ENCODE measurements at regions not wholly inside any gene's neighbourhood (a gene's known extent, or its start where the extent isn't known, plus 50 kb on each side); places are given as distances from the start of the nearest gene placed in this dataset.

DNA sequence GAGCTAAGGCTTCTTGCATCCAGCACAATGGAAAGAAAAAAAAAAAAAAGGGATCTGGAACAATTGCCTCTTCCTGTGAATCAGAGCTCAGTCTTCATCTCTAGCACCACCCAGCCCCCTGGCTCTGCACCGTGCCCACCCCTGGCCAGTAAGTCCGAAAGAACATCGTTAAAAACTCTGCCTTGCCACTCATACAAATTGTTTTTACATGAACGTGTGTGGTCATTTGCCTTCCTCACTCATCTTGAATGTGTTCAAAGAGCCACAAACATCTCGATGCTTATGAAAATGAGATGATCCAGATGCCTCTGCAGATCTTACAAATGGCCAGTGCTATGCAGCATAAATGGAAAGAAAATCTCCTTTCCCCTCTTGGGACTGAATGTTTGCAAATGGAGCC, 400.0 kb upstream of the PPP2R3A start:
- Histone ChIP-seq H3K14ac (replicated peaks; ENCODE audit: low read depth, low read length) (no peak overlapping the region), H3K9ac (ENCODE audit: low read depth, low read length) (no peak overlapping the region), H3K27ac (ENCODE audit: insufficient read depth, low read length) (no peak overlapping the region), H4K20me1 (ENCODE audit: insufficient read depth, low read length) (no peaks in the 10 kb centered on the region), H3K9me3 (ENCODE audit: control insufficient read depth, insufficient read depth, low read length) (no peaks in the 10 kb centered on the region; the same call in 1 of the 2 replicates), H3K9me1 (ENCODE audit: insufficient read depth, low read length) (no peaks in the 10 kb centered on the region), H3K18ac (ENCODE audit: low read depth, low read length) (no peak overlapping the region), H4K8ac (ENCODE audit: low read depth in 2 of 2, low read length in 2 of 2) (no peak overlapping the region), H2BK120ac (ENCODE audit: low read depth, low read length) (no peak overlapping the region), H2BK20ac (ENCODE audit: low read depth, low read length) (no peak overlapping the region), H3K4ac (ENCODE audit: low read depth, low read length) (no peak overlapping the region), H2AK5ac (ENCODE audit: low read depth, low read length) (no peak overlapping the region), H3K56ac (ENCODE audit: extremely low read depth, insufficient read depth, low read length) (no peak overlapping the region), H4K5ac (ENCODE audit: low read depth, low read length) (no peak overlapping the region), H2AK9ac (replicated peaks; ENCODE audit: low read depth, low read length, poor library complexity) (no peak overlapping the region), H3K4me2 (ENCODE audit: low read depth, low read length) (no peak overlapping the region), H3K23ac (ENCODE audit: low read depth, low read length) (no peak overlapping the region), H3K79me1 (ENCODE audit: low read depth in 1 of 2, low read length in 2 of 2) (no peaks in the 10 kb centered on the region), H2BK15ac (ENCODE audit: low read depth, low read length) (no peak overlapping the region), H2AFZ (replicated peaks; ENCODE audit: low read length, poor library complexity) (no peak overlapping the region), H3K36me3 (ENCODE audit: control insufficient read depth, insufficient read depth, low read length) (no peaks in the 10 kb centered on the region), H3K4me1 (ENCODE audit: control insufficient read depth, insufficient read depth, low read length) (no peaks in the 10 kb centered on the region), H3K4me3 (ENCODE audit: insufficient read depth, low read depth, low read length) (no peak overlapping the region), H4K91ac (ENCODE audit: insufficient read depth, low read depth, low read length) (no peak overlapping the region), H3K27me3 (ENCODE audit: control insufficient read depth, insufficient read depth, low read length) (no peaks in the 10 kb centered on the region), H2BK5ac (ENCODE audit: low read depth, low read length, poor library complexity, severe bottlenecking) (no peak overlapping the region)
- intact Hi-C loops (cut with micrococcal nuclease) = no loop called here
- ChIA-PET CTCF (no interaction called here), POLR2A (ENCODE audit: unreplicated experiment) (no interaction called here)
- WGBS, 2 experiments (ENCODE audit: extremely low coverage in 2 of 2, insufficient read length in 1 of 2) = 23% methylated on average over 3 of the region's 5 CpGs; no CpG with 5 or more reads in 1 of the 2 experiments
- DNase-seq = no peak
- ATAC-seq (ENCODE audit: low read depth) = no peak
- in situ Hi-C loops (cut with MboI; ENCODE audit: low sequenced_read_pairs) = no loop called here
- TF ChIP-seq BHLHE40 (IDR thresholded peaks at IDR 0.05; ENCODE audit: low read depth, low read length) = no peak
- TF ChIP-seq MXI1 (IDR thresholded peaks at IDR 0.05; ENCODE audit: borderline replicate concordance, low read depth, low read length) = no peak
- no peak for TF ChIP-seq CHD1 (IDR thresholded peaks at IDR 0.05; ENCODE audit: low read depth, low read length)
- TF ChIP-seq RAD21 (IDR thresholded peaks at IDR 0.05; ENCODE audit: low read length) = no peak
- TF ChIP-seq MAFK (IDR thresholded peaks at IDR 0.05; ENCODE audit: low read depth, low read length) = no peak
- no peak for TF ChIP-seq NFE2L2 (IDR thresholded peaks at IDR 0.05; ENCODE audit: low read depth, low read length)
- TF ChIP-seq RCOR1 (IDR thresholded peaks at IDR 0.05; ENCODE audit: insufficient replicate concordance, low read length) = no peak
- no peak for TF ChIP-seq SMC3 (IDR thresholded peaks at IDR 0.05; ENCODE audit: low read depth, low read length)
- no peak for TF ChIP-seq CEBPB (IDR thresholded peaks at IDR 0.05; ENCODE audit: low read depth, low read length)
- TF ChIP-seq, protein P1, sequence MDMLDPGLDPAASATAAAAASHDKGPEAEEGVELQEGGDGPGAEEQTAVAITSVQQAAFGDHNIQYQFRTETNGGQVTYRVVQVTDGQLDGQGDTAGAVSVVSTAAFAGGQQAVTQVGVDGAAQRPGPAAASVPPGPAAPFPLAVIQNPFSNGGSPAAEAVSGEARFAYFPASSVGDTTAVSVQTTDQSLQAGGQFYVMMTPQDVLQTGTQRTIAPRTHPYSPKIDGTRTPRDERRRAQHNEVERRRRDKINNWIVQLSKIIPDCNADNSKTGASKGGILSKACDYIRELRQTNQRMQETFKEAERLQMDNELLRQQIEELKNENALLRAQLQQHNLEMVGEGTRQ (IDR thresholded peaks at IDR 0.05; ENCODE audit: low read depth, low read length) = no peak
- TF ChIP-seq, protein P2, sequence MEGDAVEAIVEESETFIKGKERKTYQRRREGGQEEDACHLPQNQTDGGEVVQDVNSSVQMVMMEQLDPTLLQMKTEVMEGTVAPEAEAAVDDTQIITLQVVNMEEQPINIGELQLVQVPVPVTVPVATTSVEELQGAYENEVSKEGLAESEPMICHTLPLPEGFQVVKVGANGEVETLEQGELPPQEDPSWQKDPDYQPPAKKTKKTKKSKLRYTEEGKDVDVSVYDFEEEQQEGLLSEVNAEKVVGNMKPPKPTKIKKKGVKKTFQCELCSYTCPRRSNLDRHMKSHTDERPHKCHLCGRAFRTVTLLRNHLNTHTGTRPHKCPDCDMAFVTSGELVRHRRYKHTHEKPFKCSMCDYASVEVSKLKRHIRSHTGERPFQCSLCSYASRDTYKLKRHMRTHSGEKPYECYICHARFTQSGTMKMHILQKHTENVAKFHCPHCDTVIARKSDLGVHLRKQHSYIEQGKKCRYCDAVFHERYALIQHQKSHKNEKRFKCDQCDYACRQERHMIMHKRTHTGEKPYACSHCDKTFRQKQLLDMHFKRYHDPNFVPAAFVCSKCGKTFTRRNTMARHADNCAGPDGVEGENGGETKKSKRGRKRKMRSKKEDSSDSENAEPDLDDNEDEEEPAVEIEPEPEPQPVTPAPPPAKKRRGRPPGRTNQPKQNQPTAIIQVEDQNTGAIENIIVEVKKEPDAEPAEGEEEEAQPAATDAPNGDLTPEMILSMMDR (conservative IDR thresholded peaks at IDR 0.05; ENCODE audit: low read depth, low read length) = no peak
- no peak for TF ChIP-seq FOS (IDR thresholded peaks at IDR 0.05; ENCODE audit: low read depth, low read length)
- no peak for TF ChIP-seq MAZ (IDR thresholded peaks at IDR 0.05; ENCODE audit: borderline replicate concordance, low read depth, low read length)
- BruUV-seq (replicated peaks) = no TSS peak
- dilution Hi-C loops (cut with HindIII; ENCODE audit: low sequenced_read_pairs, unreplicated experiment) = no loop called here
